HL-60 (cell line): ENCODE measurements at regions not wholly inside any gene's neighbourhood (a gene's known extent, or its start where the extent isn't known, plus 50 kb on each side); places are given as distances from the start of the nearest gene placed in this dataset.

Experiments
- DNase-seq, 2 experiments: peaks; one replicate each; pipeline ENCODE4 v3.0.0-alpha.2; 2010 to 2020; ENCODE audit warnings: low read depth in 1 of 2, low spot score in 1 of 2
- H3K27ac ChIP-seq: fragments of 250-450 bp; sonication (Bioruptor Pico); replicated peaks from 2 replicates; pipeline ENCODE4 v1.5.1; 2020; ENCODE audit warnings: mild to moderate bottlenecking, moderate library complexity
- H3K27me3 ChIP-seq: fragments of 250-450 bp; sonication (Bioruptor Pico); 2 replicates; pipeline ENCODE4 v1.5.1; 2021; ENCODE audit warnings: mild to moderate bottlenecking, moderate library complexity; ENCODE audit not compliant: insufficient read depth, poor library complexity, severe bottlenecking
- H3K4me3 ChIP-seq: replicated peaks from 2 replicates; pipeline ENCODE4 v1.5.1; 2011; ENCODE audit warnings: mild to moderate bottlenecking, control low read depth, low read length; ENCODE audit not compliant: insufficient read depth
- CTCF ChIP-seq: IDR thresholded peaks from one replicate; pipeline ENCODE4 v1.5.1; 2011; ENCODE audit warnings: low read length, control low read depth, inconsistent platforms; ENCODE audit not compliant: insufficient read depth
- GABPA ChIP-seq: IDR thresholded peaks from 2 replicates; pipeline ENCODE4 v1.6.1; 2012; ENCODE audit warnings: low read depth
- POLR2AphosphoS5 ChIP-seq: IDR thresholded peaks from 2 replicates; pipeline ENCODE4 v1.6.1; 2012; ENCODE audit warnings: low read depth
- REST ChIP-seq: IDR thresholded peaks from 2 replicates; pipeline ENCODE4 v1.6.1; 2012; ENCODE audit warnings: low read depth; ENCODE audit not compliant: insufficient replicate concordance
- SPI1 ChIP-seq: IDR thresholded peaks from 2 replicates; pipeline ENCODE4 v1.6.1; 2012; ENCODE audit warnings: low read depth, mild to moderate bottlenecking, borderline replicate concordance

GRCh38 chr2:118442046-118442445, 353.8 kb downstream of the INSIG2 start:
- TF ChIP-seq REST (no peak), GABPA (no peak), SPI1 (no peak), CTCF (no peak), POLR2AphosphoS5 (no peak)
- Histone ChIP-seq H3K4me3 (no peak overlapping the region), H3K27ac (no peak overlapping the region), H3K27me3 (no peaks in the 10 kb centered on the region)
- no peak for DNase-seq

- Histone ChIP-seq H3K27me3 (no peaks in the 10 kb centered on the region), H3K27ac (no peak overlapping the region), H3K4me3 (no peak overlapping the region)
- TF ChIP-seq GABPA (no peak), POLR2AphosphoS5 (no peak), REST (no peak), CTCF (no peak)
- DNase-seq, result no peak
Measured at GRCh38 chr2:118440404-118441098, 352.3 kb downstream of the INSIG2 start.

GRCh38 chr2:118437501-118437900, 349.2 kb downstream of the INSIG2 start:
- H3K27me3 ChIP-seq, result no peaks in the 10 kb centered on the region
- DNase-seq, result no peak
- no peak for TF ChIP-seq POLR2AphosphoS5
- TF ChIP-seq SPI1, result no peak
- no peak for TF ChIP-seq REST
- TF ChIP-seq GABPA, result no peak
- no peak for TF ChIP-seq CTCF
- no peak overlapping the region for H3K4me3 ChIP-seq
- H3K27ac ChIP-seq, result no peak overlapping the region
